ENCODE measurements at regions not wholly inside any gene's neighbourhood (a gene's known extent, or its start where the extent isn't known, plus 50 kb on each side); places are given as distances from the start of the nearest gene placed in this dataset.

GRCh38 chr1:221192055-221192454 is 312.8 kb downstream of the HLX start:
- H2AFZ ChIP-seq (ENCODE audit: low read depth, low read length) = no peak overlapping the region
- no peak overlapping the region for H3K9ac ChIP-seq (replicated peaks; ENCODE audit: extremely low read depth, insufficient read depth, low read length)
- H3K79me2 ChIP-seq (ENCODE audit: control insufficient read depth, insufficient read depth, low read length) = no peaks in the 10 kb centered on the region
- POLR2A ChIA-PET = no interaction called here
- DNase-seq (ENCODE audit: low read depth, low spot score) (no peak), FAIRE-seq (no peak)
- no peaks in the 10 kb centered on the region for H3K27me3 ChIP-seq (ENCODE audit: control insufficient read depth in 2 of 2, insufficient read depth in 2 of 2, low read length in 2 of 2)
- no peak overlapping the region for H3K4me3 ChIP-seq (replicated peaks in 1 of 3; ENCODE audit: insufficient read depth in 1 of 3, low read depth in 1 of 3, low read length in 3 of 3)
- no peak overlapping the region for H3K4me2 ChIP-seq (ENCODE audit: insufficient read depth, low read length)
- CTCF ChIA-PET = interaction anchor here (1.1 to 2.4 kb wide), 2 partner anchors 9 to 11 kb away, joined by 3 to 13 read pairs; no protein-coding TSS in a partner anchor
- H3K36me3 ChIP-seq (ENCODE audit: control insufficient read depth in 2 of 2, extremely low read depth in 1 of 2, insufficient read depth in 2 of 2, low read length in 2 of 2) = no peaks in the 10 kb centered on the region
- intact Hi-C loops (cut with micrococcal nuclease) = no loop called here
- H3K4me1 ChIP-seq (ENCODE audit: control insufficient read depth, extremely low read depth, insufficient read depth, low read length) = no peaks in the 10 kb centered on the region
- no peaks in the 10 kb centered on the region for H3K9me1 ChIP-seq (replicated peaks; ENCODE audit: control insufficient read depth, extremely low read depth, insufficient read depth, low read length)
- TF ChIP-seq POLR2A (IDR thresholded peaks at IDR 0.05; ENCODE audit: low read depth, low read length) = no peak
- no peak for TF ChIP-seq MAX (IDR thresholded peaks at IDR 0.05; ENCODE audit: insufficient read depth, insufficient read length)
- TF ChIP-seq MYC (IDR thresholded peaks at IDR 0.05; ENCODE audit: low read depth, low read length) = no peak
- no peak for TF ChIP-seq POLR2AphosphoS5 (IDR thresholded peaks at IDR 0.05; ENCODE audit: insufficient read depth, low read depth, low read length)
- no peak for TF ChIP-seq EZH2 (IDR thresholded peaks at IDR 0.05; ENCODE audit: borderline replicate concordance, low read depth, low read length, severe bottlenecking)
- no peak for TF ChIP-seq JUN (IDR thresholded peaks at IDR 0.05; ENCODE audit: borderline replicate concordance, insufficient read depth, insufficient read length, low read depth)
- H3K27ac ChIP-seq (ENCODE audit: insufficient read depth, low read depth, low read length) = no peak overlapping the region
- no TSS peak for BruUV-seq (replicated peaks)
- dilution Hi-C loops (cut with MboI; ENCODE audit: extremely low pct_ligation_motif_present, low sequenced_read_pairs) = no loop called here
- H4K20me1 ChIP-seq (replicated peaks; ENCODE audit: control insufficient read depth, extremely low read depth, insufficient read depth, low read length) = no peaks in the 10 kb centered on the region
- no peaks in the 10 kb centered on the region for H3K9me3 ChIP-seq (replicated peaks; ENCODE audit: control insufficient read depth, insufficient read depth, low read length)

GRCh38 chr1:221200464-221200863 is 321.2 kb downstream of the HLX start:
- intact Hi-C loops (cut with micrococcal nuclease) = loop anchor here (5.0 to 10.0 kb wide), 3 partner anchors 113 to 1254 kb away; no protein-coding TSS in a partner anchor
- Histone ChIP-seq H3K9ac (replicated peaks; ENCODE audit: extremely low read depth, insufficient read depth, low read length) (no peak overlapping the region), H3K4me3 (replicated peaks in 1 of 3; ENCODE audit: insufficient read depth in 1 of 3, low read depth in 1 of 3, low read length in 3 of 3) (no peak overlapping the region), H3K79me2 (ENCODE audit: control insufficient read depth, insufficient read depth, low read length) (no peaks in the 10 kb centered on the region), H3K4me1 (ENCODE audit: control insufficient read depth, extremely low read depth, insufficient read depth, low read length) (no peaks in the 10 kb centered on the region), H3K4me2 (ENCODE audit: insufficient read depth, low read length) (no peak overlapping the region), H3K27ac (ENCODE audit: insufficient read depth, low read depth, low read length) (no peak overlapping the region), H4K20me1 (replicated peaks; ENCODE audit: control insufficient read depth, extremely low read depth, insufficient read depth, low read length) (no peaks in the 10 kb centered on the region), H3K9me3 (replicated peaks; ENCODE audit: control insufficient read depth, insufficient read depth, low read length) (no peaks in the 10 kb centered on the region), H3K9me1 (replicated peaks; ENCODE audit: control insufficient read depth, extremely low read depth, insufficient read depth, low read length) (no peaks in the 10 kb centered on the region), H3K27me3 (ENCODE audit: control insufficient read depth in 2 of 2, insufficient read depth in 2 of 2, low read length in 2 of 2) (peaks cover 0 to 1% of the 10 kb centered on the region in 2 experiments), H3K36me3 (ENCODE audit: control insufficient read depth in 2 of 2, extremely low read depth in 1 of 2, insufficient read depth in 2 of 2, low read length in 2 of 2) (no peaks in the 10 kb centered on the region), H2AFZ (ENCODE audit: low read depth, low read length) (no peak overlapping the region)
- BruUV-seq (replicated peaks) = no TSS peak
- DNase-seq (ENCODE audit: low read depth, low spot score) = no peak
- dilution Hi-C loops (cut with MboI; ENCODE audit: extremely low pct_ligation_motif_present, low sequenced_read_pairs) = no loop called here
- FAIRE-seq = no peak
- TF ChIP-seq POLR2AphosphoS5 (IDR thresholded peaks at IDR 0.05; ENCODE audit: insufficient read depth, low read depth, low read length) = no peak
- no peak for TF ChIP-seq MYC (IDR thresholded peaks at IDR 0.05; ENCODE audit: low read depth, low read length)
- no peak for TF ChIP-seq FOS (IDR thresholded peaks at IDR 0.05; ENCODE audit: borderline replicate concordance, insufficient read depth, low read length)
- TF ChIP-seq MAX (IDR thresholded peaks at IDR 0.05; ENCODE audit: insufficient read depth, insufficient read length) = no peak
- no peak for TF ChIP-seq EZH2 (IDR thresholded peaks at IDR 0.05; ENCODE audit: borderline replicate concordance, low read depth, low read length, severe bottlenecking)
- no peak for TF ChIP-seq CTCF (IDR thresholded peaks at IDR 0.05; ENCODE audit: extremely low read depth in 1 of 2, insufficient read depth in 1 of 2, low read depth in 1 of 2, low read length in 2 of 2)
- no peak for TF ChIP-seq GATA2 (IDR thresholded peaks at IDR 0.05; ENCODE audit: insufficient read depth, insufficient read length, low read depth, low read length)
- no peak for TF ChIP-seq POLR2A (IDR thresholded peaks at IDR 0.05; ENCODE audit: low read depth, low read length)
- TF ChIP-seq JUN (IDR thresholded peaks at IDR 0.05; ENCODE audit: borderline replicate concordance, insufficient read depth, insufficient read length, low read depth) = no peak
- ChIA-PET CTCF (interaction anchor here (0.7 to 5.9 kb wide), 3 partner anchors 8 to 325 kb away, joined by 3 to 136 read pairs (median 111); partner anchors contain the start of gene HLX), POLR2A (no interaction called here)
